AG04450 (cell line): ENCODE measurements at regions not wholly inside any gene's neighbourhood (a gene's known extent, or its start where the extent isn't known, plus 50 kb on each side); places are given as distances from the start of the nearest gene placed in this dataset.

ENCODE experiments used
- CTCF ChIA-PET: fragments of 300-600, 350-600 bp; formaldehyde crosslinking; extraction: SDS; loops from one replicate; lab custom pipeline; 2022; ENCODE audit warnings: antibody characterized with exemption, inconsistent platforms; lab: Charles Lee
- POLR2A ChIA-PET: fragments of 350-600 bp; formaldehyde crosslinking; extraction: SDS; loops from one replicate; lab custom pipeline; 2021; ENCODE audit warnings: antibody characterized with exemption, inconsistent platforms; lab: Yijun Ruan, JAX
- DNase-seq: peaks from one replicate; pipeline ENCODE4 v3.0.0-alpha.2; 2011; ENCODE audit warnings: low read depth, low spot score
- H3K27ac ChIP-seq: one replicate; pipeline ENCODE4 v1.5.1; 2012; ENCODE audit warnings: low read depth, low read length, control low read depth
- H3K27me3 ChIP-seq: one replicate; pipeline ENCODE4 v1.6.0; 2012; ENCODE audit warnings: low read length; ENCODE audit not compliant: control insufficient read depth, insufficient read depth
- H3K4me3 ChIP-seq: 2 replicates; pipeline ENCODE4 v1.5.1; 2011; ENCODE audit warnings: mild to moderate bottlenecking, low read depth, low read length, control low read depth
- H3K9me3 ChIP-seq: 2 replicates; pipeline ENCODE4 v1.5.1; 2012; ENCODE audit warnings: low read length; ENCODE audit not compliant: control insufficient read depth, insufficient read depth
- CTCF ChIP-seq: IDR thresholded peaks from 2 replicates; pipeline ENCODE4 v1.5.1; 2011; ENCODE audit warnings: low read depth, low read length, control low read depth, inconsistent platforms

- H3K27ac ChIP-seq = no peak overlapping the region
- CTCF ChIA-PET = no interaction called here
- H3K9me3 ChIP-seq = no peaks in the 10 kb centered on the region
- no peak for TF ChIP-seq CTCF
- no peaks in the 10 kb centered on the region for H3K27me3 ChIP-seq
- no peak overlapping the region for H3K4me3 ChIP-seq
- POLR2A ChIA-PET = no interaction called here
- no peak for DNase-seq
Measured at GRCh38 chr9:31604531-31604930, 779.9 kb upstream of the ACO1 start.

GRCh38 chr9:31605164-31605563 lies 779.3 kb upstream of the ACO1 start:
- Histone ChIP-seq H3K9me3 (no peaks in the 10 kb centered on the region), H3K27me3 (no peaks in the 10 kb centered on the region), H3K27ac (no peak overlapping the region), H3K4me3 (no peak overlapping the region)
- DNase-seq = no peak
- no peak for TF ChIP-seq CTCF
- CTCF ChIA-PET = no interaction called here
- POLR2A ChIA-PET = no interaction called here

- no peaks in the 10 kb centered on the region for H3K27me3 ChIP-seq
- TF ChIP-seq CTCF = no peak
- no peaks in the 10 kb centered on the region for H3K9me3 ChIP-seq
- no peak for DNase-seq
- no peak overlapping the region for H3K4me3 ChIP-seq
- CTCF ChIA-PET = no interaction called here
- POLR2A ChIA-PET = no interaction called here
- no peak overlapping the region for H3K27ac ChIP-seq
Measured at GRCh38 chr9:31606678-31607077, 777.8 kb upstream of the ACO1 start.

DNA sequence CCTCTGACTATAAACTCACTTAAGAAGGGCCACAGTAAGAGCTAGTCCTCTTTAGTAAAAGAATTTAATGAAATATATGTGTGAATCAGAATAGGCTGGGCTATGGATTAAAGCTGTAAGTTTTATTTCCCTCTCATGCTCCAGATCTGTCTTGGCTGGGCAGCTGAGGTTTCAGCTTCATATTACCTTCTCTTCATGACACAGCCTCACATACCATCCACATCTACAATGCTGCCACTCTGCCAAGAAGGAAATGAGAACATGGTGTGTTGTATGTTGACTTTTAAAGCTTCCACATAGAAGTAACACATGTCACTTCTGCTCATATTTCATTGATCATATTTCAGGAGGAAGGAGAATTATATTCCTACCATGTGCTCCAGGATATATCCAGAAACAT lies 776.0 kb upstream of the ACO1 start:
- Histone ChIP-seq H3K9me3 (no peaks in the 10 kb centered on the region), H3K27me3 (no peaks in the 10 kb centered on the region), H3K4me3 (no peak overlapping the region), H3K27ac (no peak overlapping the region)
- DNase-seq = no peak
- no peak for TF ChIP-seq CTCF
- CTCF ChIA-PET = no interaction called here
- POLR2A ChIA-PET = no interaction called here

DNA sequence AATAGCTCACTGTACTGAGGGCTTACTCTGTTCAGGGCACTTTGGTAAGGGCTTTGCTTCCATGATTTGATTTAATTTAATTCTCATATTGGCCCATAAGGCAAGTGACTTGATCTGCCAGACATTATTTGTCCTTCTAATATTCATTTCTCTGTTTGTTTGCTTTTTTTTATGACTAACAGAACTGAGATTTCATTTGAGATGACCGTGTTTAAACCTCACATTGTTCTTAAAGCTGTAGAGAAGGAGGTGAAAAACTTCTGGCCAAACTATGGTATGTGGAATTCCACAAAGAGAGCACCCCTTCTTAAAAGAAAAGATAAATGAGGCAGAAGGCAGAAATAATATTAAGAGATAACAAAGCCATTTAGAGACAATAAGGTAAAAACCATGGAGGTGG lies 775.6 kb upstream of the ACO1 start:
- Histone ChIP-seq H3K27ac (no peak overlapping the region), H3K4me3 (no peak overlapping the region), H3K9me3 (no peaks in the 10 kb centered on the region), H3K27me3 (no peaks in the 10 kb centered on the region)
- CTCF ChIA-PET = no interaction called here
- TF ChIP-seq CTCF = no peak
- POLR2A ChIA-PET = no interaction called here
- DNase-seq = no peak
